ENCODE measurements at regions not wholly inside any gene's neighbourhood (a gene's known extent, or its start where the extent isn't known, plus 50 kb on each side); places are given as distances from the start of the nearest gene placed in this dataset.

GRCh38 chr5:173542964-173543363 lies 73.5 kb downstream of the BOD1 start:
- no peak overlapping the region for H3K9ac ChIP-seq (ENCODE audit: low read length)
- no peaks in the 10 kb centered on the region for H3K4me1 ChIP-seq (ENCODE audit: low read length)
- H4K20me1 ChIP-seq (ENCODE audit: insufficient read depth, low read length), result no peaks in the 10 kb centered on the region
- no peak overlapping the region for H2AFZ ChIP-seq (ENCODE audit: low read depth, low read length)
- H3K27me3 ChIP-seq (ENCODE audit: low read depth, low read length), result peaks cover 12% of the 10 kb centered on the region; the same call in 1 of the 2 replicates
- no peak overlapping the region for H3K4me3 ChIP-seq (ENCODE audit: low read length)
- no peak overlapping the region for H3K4me2 ChIP-seq (ENCODE audit: low read length)
- H3K27ac ChIP-seq (ENCODE audit: low read length), result no peak overlapping the region
- no peaks in the 10 kb centered on the region for H3K36me3 ChIP-seq (replicated peaks; ENCODE audit: low read depth, low read length)
- no peaks in the 10 kb centered on the region for H3K79me2 ChIP-seq (ENCODE audit: low read length)
- TF ChIP-seq EZH2phosphoT487 (IDR thresholded peaks at IDR 0.05; ENCODE audit: low read depth) (no peak), CTCF (IDR thresholded peaks at IDR 0.05; ENCODE audit: low read depth, low read length) (no peak)
- H3K9me3 ChIP-seq (ENCODE audit: insufficient read depth, low read length), result no peaks in the 10 kb centered on the region

- no peaks in the 10 kb centered on the region for H3K9me3 ChIP-seq (ENCODE audit: insufficient read depth, low read length)
- H2AFZ ChIP-seq (ENCODE audit: low read depth, low read length), result no peak overlapping the region
- TF ChIP-seq EZH2phosphoT487 (IDR thresholded peaks at IDR 0.05; ENCODE audit: low read depth) (no peak), CTCF (IDR thresholded peaks at IDR 0.05; ENCODE audit: low read depth, low read length) (no peak)
- H3K4me3 ChIP-seq (ENCODE audit: low read length), result no peak overlapping the region
- H3K4me1 ChIP-seq (ENCODE audit: low read length), result no peaks in the 10 kb centered on the region
- no peaks in the 10 kb centered on the region for H3K36me3 ChIP-seq (replicated peaks; ENCODE audit: low read depth, low read length)
- no peaks in the 10 kb centered on the region for H4K20me1 ChIP-seq (ENCODE audit: insufficient read depth, low read length)
- no peak overlapping the region for H3K9ac ChIP-seq (ENCODE audit: low read length)
- no peak overlapping the region for H3K27ac ChIP-seq (ENCODE audit: low read length)
- peaks cover 8% of the 10 kb centered on the region; the same call in 1 of the 2 replicates for H3K27me3 ChIP-seq (ENCODE audit: low read depth, low read length)
- H3K79me2 ChIP-seq (ENCODE audit: low read length), result no peaks in the 10 kb centered on the region
- H3K4me2 ChIP-seq (ENCODE audit: low read length), result no peak overlapping the region
Observed at GRCh38 chr5:173542159-173542558, 74.3 kb downstream of the BOD1 start.

- TF ChIP-seq EZH2phosphoT487 (IDR thresholded peaks at IDR 0.05; ENCODE audit: low read depth) (no peak), CTCF (IDR thresholded peaks at IDR 0.05; ENCODE audit: low read depth, low read length) (no peak)
- Histone ChIP-seq H3K27me3 (ENCODE audit: low read depth, low read length) (peaks cover 34% of the 10 kb centered on the region), H3K4me3 (ENCODE audit: low read length) (no peak overlapping the region), H4K20me1 (ENCODE audit: insufficient read depth, low read length) (no peaks in the 10 kb centered on the region), H2AFZ (ENCODE audit: low read depth, low read length) (no peak overlapping the region), H3K79me2 (ENCODE audit: low read length) (no peaks in the 10 kb centered on the region), H3K4me2 (ENCODE audit: low read length) (no peak overlapping the region), H3K27ac (ENCODE audit: low read length) (no peak overlapping the region), H3K9ac (ENCODE audit: low read length) (no peak overlapping the region), H3K36me3 (replicated peaks; ENCODE audit: low read depth, low read length) (no peaks in the 10 kb centered on the region), H3K9me3 (ENCODE audit: insufficient read depth, low read length) (no peaks in the 10 kb centered on the region), H3K4me1 (ENCODE audit: low read length) (no peaks in the 10 kb centered on the region)
Observed at GRCh38 chr5:173538654-173539053, 77.8 kb downstream of the BOD1 start.

- Histone ChIP-seq H4K20me1 (ENCODE audit: insufficient read depth, low read length) (no peaks in the 10 kb centered on the region), H3K36me3 (replicated peaks; ENCODE audit: low read depth, low read length) (no peaks in the 10 kb centered on the region), H3K4me2 (ENCODE audit: low read length) (no peak overlapping the region), H2AFZ (ENCODE audit: low read depth, low read length) (no peak overlapping the region), H3K9ac (ENCODE audit: low read length) (no peak overlapping the region), H3K9me3 (ENCODE audit: insufficient read depth, low read length) (no peaks in the 10 kb centered on the region), H3K27me3 (ENCODE audit: low read depth, low read length) (peaks cover 38% of the 10 kb centered on the region), H3K27ac (ENCODE audit: low read length) (no peak overlapping the region), H3K4me1 (ENCODE audit: low read length) (no peaks in the 10 kb centered on the region), H3K4me3 (ENCODE audit: low read length) (no peak overlapping the region), H3K79me2 (ENCODE audit: low read length) (no peaks in the 10 kb centered on the region)
- TF ChIP-seq CTCF (IDR thresholded peaks at IDR 0.05; ENCODE audit: low read depth, low read length), result no peak
- TF ChIP-seq EZH2phosphoT487 (IDR thresholded peaks at IDR 0.05; ENCODE audit: low read depth), result no peak
Observed at GRCh38 chr5:173538018-173538417, 78.4 kb downstream of the BOD1 start.
